HG02610 (cell line): ENCODE measurements at regions not wholly inside any gene's neighbourhood (a gene's known extent, or its start where the extent isn't known, plus 50 kb on each side); places are given as distances from the start of the nearest gene placed in this dataset.

ENCODE experiments used
- ATAC-seq: cut with Tn5 transposase; IDR thresholded peaks from one replicate; pipeline ENCODE4 v1.9.1; 2021; ENCODE audit warnings: mild to moderate bottlenecking, moderate library complexity; ENCODE audit not compliant: unreplicated experiment

DNA sequence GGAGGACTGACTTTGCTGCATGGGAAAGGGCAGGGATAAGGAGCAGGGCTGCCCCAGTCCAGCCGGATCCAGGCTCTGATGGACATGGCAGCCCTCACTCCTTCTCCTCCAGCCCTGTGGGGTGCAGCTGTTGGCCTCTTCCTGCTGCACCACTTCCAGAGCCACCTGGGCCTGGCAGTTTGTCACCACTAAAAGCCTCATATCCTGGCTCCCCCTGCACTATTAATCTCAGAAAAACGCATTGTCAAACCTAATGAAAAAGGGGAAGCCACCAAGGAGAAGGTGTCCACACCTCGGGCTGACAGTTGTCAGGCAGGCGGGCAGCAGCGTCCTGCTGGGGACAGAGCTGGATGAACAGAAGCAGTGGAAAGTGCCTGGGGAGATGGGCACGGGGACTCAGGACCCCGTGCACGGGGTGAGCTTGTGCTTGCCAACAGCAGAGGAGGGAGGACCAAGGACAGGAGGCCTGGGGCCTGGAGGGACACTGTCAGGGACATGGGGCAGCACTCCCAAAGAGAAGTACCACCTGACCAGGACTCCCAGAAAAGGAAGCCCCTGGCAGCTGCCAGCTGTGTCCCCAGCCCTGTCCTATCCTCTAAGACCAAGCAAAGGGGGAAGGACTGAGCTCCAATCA is 151.1 kb upstream of the TSHZ3 start:
- ATAC-seq = no peak

DNA sequence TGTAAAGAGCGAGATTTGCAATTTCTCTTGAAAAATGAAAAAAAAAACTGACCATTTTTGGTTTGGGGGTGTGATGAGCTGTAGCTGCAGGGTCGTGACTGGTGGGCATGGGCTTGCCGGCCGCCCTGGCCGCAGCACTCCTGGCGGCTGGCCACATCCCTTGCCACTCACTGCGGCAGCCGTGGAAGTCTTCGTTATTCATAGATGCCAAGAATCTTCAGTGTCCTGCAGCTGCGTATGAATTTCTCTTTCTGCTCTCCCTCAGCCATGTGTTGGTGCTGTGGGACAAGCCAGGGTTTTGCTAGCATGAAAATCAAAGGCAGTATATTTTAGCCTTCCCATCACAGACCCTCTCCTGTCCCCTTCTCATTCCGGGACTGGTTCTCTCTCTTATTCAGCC is 151.7 kb upstream of the TSHZ3 start:
- ATAC-seq = no peak

DNA sequence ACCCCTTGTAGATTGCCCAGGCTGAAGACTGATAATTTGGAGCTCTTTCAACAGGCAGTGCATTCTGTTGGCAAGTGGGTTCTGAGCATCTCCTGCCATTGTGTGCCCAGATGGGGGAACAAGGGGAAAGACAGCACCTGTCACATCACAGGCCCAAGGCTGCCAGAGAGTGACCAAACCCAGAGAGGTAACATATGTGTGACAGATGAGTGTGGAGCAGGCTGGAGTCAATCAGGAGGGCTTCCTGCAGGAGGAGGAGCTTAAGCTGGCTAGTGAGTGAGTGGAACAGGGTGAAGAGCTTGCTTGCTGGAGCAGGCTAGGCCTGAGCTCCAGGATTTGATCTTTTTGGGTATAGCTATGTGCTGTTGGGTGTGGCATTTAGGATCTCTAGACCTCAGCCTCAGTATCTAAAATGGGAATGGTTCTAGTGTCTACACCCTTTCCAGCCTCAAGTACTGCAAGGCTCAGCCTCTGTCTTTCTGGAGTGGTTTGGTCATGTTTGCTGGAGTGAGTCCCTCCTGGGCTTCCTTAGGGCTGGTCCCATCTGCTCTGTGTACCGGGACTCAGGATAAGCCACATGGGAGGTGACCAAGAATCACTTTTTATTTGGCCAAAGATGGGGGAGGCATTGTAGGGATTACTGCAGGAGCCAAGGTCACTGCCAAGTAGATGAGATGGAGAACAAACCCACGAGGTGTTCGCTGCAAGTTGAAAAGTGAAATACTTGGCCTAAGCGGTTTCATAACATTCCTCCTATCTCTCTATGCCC is 152.4 kb upstream of the TSHZ3 start:
- no peak for ATAC-seq

DNA sequence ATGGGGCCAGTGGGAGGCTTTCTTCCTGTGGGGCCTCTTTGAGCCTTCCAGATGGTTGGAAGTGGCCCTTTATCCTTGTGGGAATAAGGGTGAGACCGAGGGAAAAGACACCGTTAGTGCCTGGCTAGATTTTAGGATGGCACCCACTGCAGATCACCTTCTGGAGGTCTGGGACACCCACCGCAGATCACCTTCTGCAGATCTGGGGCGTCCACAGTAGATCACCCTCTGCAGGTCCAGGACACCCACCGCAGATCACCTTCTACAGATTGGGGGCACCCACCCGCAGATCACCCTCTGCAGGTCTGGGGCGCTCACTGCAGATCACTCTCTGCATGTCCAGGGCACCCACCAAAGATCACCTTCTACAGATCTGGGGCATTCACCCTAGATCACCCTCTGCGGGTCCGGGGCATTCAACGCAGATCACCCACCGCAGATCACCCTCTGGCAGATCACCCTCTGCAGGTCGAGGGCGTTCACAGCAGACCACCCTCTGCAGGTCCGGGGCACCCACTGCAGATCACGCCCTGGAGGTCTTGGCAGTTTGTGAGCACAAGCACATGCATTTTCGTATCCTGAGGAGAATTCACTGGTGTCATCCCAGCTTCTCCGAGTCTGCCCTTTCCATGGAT is 153.4 kb upstream of the TSHZ3 start:
- no peak for ATAC-seq

DNA sequence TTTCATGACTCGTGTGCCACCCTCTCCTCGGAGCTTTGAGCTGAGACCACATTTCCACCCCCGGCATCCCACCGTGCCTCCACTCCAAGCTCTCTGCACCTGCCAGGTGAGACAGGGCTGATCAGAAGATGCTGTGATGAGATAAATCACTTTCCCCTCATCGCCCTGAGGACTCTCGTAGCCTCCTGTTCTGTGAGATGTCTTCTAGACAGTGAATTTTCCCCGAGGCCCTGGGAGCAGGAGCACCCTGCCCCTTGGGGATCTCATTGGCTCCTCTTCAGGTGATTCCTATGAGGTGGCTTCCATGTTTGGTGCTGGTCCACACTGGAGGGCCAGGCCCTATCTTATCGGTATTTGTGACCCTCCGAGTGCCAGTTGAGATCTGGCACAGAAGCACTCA is 154.0 kb upstream of the TSHZ3 start:
- no peak for ATAC-seq

DNA sequence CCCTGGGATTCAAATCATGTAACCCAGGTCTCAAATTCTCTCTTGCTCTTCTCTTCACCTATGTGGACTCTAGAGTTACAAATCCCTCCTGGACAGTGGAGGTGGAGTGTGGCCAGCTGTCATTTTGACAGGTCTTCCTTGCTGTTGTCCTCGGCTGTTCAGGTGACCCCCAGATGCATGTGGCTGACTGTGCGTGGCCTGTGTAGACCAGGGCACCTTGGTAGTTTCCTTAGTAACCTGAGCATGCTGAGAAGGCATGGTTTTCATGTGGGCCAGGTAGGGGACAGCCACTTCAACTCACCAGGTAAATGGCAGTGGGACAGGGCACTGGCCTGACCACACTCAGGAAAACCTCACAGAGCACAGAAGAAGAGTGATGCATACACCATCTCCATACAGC is 155.0 kb upstream of the TSHZ3 start:
- ATAC-seq = no peak

DNA sequence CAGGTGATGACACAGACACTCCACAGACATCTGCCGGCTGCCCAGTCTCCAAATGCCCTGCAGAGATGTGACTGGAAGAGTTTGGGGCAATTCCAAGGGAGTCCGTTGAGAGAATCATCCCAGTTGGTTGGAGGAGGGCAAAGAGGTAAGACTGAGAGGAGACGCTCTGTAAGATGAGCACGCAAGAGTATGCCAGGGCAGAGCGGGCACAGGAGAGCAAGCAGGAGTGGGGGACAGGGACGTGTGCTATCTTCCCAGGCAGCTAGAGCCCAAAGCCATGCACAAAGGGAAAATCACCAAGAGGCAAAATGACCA is 156.3 kb upstream of the TSHZ3 start:
- ATAC-seq = no peak

DNA sequence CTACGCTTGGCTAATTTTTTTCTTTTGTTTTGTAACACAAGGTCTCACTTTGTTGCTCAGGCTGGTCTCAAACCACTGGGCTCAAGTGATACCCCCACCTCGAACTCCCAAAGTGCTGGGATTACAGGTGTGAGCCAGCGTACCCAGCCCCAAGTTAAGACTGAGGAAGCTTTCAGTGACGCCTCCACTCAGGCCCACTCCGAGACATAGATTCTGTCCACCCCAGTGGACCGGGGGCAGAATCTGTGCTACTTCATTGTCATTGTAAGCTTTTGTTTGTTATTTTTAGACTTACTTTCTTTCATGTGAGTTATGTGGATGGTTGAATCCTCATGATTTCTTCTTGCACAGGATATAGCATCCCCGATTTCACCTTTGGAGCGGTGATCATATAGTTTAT is 156.9 kb upstream of the TSHZ3 start:
- no peak for ATAC-seq

DNA sequence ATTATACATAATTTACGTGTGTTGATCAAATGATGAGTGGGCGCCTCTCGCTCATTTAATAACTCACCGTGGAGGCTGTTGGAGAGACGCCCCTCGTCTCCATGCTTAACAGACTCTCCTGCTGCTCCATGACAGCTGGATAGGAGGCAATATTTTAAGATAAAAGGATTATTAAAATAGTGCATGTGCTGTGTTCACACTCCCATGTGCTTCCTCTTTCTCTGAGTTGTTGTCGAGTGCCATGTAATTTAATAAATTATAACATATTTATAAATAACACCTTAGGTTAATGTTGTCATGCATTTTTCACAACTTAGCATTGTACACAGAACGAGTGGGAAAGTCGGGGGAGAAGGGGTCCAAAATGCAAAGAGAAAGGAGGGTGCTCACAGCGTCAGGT is 161.4 kb upstream of the TSHZ3 start:
- no peak for ATAC-seq

DNA sequence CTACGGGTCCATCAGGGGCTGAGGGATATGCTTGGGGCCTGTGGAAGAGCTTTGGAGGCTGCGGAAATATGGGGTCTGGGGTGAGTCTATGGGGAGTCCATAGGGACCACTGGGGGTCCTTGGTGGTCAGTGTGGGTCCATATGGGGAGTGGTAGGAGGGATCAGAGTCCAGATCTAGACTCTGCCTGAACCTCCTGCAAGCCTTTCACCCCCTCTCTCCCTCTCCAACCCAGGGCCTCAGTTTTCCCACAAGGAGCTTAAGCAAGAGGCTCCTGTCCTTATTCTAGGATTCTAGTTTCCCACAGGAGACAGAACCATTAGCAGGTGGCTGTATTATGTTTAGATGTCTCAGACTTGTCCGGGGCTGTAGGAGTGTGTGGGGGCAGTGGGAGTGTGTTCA is 161.9 kb upstream of the TSHZ3 start:
- no peak for ATAC-seq

DNA sequence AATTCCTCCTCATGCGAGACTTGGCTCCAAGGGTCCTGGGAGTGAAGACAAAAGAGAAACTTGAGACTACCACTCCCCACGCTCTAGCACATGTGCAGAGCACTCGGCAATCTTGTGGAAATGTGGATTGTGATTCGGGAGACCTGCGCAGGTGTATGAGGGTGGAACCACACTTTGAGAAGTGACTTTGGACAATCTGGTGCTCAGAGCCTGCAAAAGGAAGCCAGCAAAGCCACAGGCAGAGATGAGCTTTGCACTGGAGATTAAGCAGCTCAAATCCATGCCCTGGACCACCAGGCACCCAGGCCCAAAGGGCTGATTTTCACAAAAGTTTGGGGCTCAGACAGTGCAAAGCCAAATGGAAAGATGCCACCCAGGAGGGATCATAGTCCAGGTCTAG is 162.5 kb upstream of the TSHZ3 start:
- no peak for ATAC-seq

DNA sequence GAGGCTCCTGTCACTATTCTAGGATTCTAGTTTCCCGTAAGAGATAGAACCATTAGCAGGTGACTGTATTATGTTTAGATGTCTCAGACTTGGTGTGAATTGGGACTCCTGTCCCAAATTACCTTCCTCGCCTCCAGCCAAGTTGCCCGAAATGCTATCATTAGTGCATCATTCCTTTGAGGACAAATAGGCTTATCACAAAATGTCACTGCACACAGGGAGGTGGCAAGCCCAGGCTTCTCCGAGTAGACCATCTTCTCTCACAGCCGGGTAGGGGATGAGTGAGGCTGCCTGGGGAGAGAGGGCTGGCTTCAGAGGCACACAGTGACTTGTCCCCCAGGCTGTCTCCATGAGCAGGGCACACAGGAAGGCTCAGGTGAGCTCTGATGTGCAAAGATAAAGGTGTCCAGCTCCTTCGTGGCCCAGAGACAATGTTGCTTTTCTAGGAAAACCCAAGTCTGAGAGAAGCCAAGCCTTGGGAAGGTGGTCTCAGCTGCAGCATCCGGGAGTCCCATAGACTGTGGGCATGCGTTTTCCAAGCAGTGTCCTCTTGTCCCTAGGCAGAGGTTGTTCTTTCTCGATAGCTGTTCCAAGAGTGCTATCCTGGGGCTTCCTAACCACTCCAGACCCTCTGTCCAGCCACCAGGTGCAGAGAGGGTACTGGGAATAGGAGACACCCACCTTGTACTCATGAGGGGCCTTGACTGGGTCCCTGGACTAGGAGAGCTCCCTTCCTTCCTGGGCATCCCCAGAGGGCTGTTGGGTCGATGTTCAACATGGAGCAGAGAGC is 163.1 kb upstream of the TSHZ3 start:
- ATAC-seq = no peak

DNA sequence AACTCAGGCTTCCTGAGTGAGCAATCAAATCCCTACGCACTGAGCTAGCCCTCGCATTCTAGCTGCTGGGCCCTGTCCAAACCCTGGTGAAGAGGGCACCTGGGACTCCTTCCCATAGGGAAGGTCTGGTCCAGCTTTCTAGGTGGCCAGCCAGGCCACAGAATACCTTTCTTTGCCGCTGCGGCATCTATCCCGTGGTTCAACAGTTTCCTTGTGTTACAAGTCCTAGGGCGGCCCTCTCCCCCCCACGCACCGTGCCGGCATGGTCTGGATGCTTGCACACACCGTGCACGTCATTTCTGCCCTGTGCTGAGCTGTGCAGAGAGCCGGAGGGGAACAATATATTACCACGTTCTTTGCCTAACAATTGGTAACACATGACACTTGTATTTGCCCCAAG is 164.6 kb upstream of the TSHZ3 start:
- ATAC-seq = no peak

DNA sequence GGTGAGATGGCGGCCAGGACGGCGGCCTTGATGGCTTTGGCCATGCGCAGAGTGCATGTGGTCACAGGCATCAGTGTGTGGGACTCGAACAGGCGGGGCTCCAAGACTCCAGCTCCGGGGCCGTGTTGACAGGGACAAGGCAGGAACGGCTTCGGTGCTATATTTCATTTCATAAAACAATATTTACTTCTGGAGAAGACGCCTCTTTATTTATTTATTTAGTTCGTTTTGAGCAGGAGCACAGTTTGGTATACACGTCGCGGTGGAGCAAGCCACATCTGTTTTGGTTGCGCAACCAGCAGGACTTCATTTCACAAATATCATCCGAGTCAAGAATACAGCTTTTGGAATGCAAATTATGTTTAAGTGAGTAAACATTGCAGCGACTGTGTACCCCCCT is 166.7 kb upstream of the TSHZ3 start:
- ATAC-seq = no peak

DNA sequence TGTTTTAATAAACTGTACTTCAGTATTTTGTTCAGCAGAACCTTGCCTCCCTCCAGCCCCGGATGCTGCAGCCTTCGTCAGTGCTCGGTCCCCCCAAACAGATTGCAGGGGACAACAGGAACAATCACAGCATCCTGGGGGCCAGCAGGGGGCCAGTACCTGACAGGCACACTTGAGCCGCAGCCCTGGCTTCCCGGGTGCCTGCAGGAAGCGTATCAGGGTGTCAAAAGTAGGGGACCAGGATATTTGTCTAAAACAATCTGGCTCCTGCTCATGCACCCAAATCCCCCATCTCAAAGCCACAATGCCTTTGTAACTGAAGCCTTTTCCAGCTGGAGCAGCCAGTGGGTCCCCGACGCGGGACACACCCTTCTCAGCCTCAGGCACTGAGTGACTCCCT is 167.5 kb upstream of the TSHZ3 start:
- ATAC-seq = no peak

DNA sequence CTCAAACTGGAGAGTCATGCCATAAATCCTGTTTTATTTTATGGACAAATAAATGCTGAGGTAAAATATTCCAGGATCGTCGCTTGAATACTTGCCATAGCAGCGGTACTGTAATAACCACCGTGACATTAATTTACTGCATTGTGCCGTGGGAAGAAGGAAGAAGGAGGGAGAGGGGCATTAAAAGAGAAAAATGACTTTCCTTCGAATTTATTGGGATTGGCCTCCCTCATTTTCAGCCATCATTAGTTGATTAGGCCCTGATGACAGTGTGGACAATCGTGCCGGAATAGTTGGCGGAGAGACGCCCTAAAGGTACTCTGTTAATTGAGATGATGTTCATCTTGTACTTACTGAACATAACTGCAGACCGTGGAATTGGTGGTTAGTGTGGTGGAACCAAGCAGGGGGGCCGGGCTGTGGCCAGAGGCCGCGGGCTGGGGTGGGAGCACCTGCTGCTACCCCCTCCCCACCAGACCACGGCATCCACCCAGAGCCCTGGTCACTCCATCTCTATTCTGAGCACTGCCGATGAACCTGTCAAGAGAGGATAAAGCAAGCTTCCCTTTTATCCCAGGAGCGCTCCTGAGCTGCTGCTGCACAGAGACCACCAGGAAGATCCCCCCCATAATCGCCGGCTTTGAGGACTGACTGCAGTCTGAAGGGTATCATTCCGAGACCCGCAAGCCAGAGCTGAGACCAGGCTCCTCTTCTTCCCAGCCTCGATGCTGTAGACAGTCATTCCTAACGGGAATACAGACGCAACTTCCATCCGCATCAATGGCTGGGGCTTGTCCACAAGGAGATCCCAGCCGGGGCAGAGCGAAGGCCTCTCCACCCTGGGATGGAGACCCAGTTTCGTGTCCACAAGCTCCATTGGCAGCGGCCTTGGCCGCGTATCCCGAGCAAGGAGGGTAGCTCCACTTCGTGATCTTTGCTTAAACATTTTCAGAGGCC is 168.3 kb upstream of the TSHZ3 start:
- ATAC-seq = no peak

DNA sequence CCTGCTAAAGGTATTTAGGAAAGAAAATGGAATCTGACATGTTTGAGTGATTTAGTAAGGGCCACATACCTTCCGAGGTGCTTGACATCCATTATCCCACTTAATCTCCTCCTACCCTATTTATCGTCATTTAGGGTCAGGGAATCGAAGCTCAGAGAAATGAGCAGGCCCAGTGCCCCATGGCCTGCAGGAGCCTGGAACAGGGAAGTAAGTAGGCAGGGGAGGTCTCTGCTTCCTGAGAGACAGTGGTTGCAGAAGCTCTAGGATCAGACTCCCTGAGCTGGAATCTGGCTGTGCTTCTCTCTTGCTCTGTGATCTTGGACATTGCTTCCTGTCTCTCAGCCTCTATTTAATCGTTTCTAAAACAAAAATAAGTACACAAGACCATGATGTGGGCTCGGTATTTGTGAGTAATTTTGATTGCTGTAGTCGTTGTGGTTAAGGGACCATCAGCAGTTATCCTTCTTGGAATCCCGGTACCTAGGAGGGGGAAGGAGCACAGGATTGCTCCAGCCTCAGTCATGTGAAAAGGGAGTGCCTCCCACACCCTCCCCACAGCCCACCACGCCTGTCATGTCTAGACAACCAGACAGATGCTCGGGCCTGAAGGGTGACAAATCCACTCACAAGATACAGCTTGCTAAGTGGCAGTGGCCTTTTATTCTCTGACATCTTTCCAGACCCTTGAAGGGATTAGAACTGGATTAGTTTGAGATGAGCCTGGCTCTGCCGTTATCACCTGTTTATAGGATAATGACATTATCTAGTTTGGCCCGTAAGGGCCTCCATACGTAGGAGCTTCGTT is 169.2 kb upstream of the TSHZ3 start:
- ATAC-seq = no peak

DNA sequence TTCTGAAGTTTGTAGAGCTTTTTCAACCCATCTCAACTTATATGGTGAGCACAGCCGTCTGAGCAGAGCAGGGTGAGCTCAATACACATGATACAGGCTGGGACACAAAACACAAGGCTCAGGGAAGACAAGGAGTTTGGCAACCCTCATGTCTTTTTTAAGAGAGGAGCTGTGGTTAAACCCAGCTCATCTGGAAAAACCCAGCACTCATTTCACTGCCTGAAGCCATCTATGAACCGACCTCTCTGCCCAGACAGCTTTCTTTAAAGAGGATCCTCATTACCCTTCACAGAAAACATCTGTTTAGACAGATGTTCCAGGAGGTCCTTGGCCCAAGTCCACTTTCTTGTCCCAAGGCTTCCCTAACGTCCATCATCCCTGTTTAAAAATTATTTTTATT is 170.0 kb upstream of the TSHZ3 start:
- ATAC-seq = no peak

DNA sequence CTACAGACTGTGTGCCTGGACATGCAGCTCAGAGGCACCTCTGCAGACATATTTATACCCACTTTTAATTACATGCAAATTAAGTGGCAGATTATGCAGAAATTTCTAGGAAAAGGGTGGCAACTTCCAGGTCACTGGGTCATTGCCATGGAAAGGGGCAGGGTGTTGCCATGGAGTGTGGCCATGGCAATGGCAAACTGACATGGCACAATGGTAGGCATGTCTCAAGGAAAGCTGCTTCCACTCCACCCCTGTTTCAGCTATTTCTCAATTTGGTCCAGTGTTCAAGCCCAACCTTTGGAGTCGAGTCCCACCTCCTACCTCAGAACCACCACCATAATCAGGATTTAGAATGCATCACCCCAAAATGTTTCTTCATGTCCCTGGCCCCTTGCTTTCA is 170.7 kb upstream of the TSHZ3 start:
- no peak for ATAC-seq

DNA sequence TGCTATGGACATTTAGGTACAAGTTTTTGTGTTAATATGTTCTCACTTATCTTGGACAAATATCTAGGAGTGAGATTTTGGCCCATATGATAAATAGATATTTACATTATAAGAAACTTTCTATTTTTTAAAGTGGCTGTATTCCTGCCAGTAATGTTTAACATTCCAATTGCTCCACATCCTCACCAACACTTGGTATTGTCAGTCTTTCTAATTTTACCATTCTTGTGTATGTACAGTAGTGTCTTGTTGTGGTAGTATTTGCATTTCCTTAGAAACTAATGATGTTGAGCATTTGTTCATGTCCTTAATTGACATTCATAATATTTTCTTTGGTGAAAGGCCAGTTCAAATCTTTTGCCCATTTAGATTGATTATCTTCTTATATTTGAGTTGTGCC is 171.4 kb upstream of the TSHZ3 start:
- no peak for ATAC-seq
